NCI-H510A treated with DMSO at 0.1 percent for 48 hours (cell line): ENCODE measurements at regions not wholly inside any gene's neighbourhood (a gene's known extent, or its start where the extent isn't known, plus 50 kb on each side); places are given as distances from the start of the nearest gene placed in this dataset.
"Not testable (repeated sequence)": the region's sequence is repeated elsewhere in the genome, so short reads cannot be mapped to it uniquely, and the experiment has no call there.

Experiments
- DNase-seq: peaks from one replicate; lab custom pipeline; 2025; lab: John Stamatoyannopoulos, UW

DNA sequence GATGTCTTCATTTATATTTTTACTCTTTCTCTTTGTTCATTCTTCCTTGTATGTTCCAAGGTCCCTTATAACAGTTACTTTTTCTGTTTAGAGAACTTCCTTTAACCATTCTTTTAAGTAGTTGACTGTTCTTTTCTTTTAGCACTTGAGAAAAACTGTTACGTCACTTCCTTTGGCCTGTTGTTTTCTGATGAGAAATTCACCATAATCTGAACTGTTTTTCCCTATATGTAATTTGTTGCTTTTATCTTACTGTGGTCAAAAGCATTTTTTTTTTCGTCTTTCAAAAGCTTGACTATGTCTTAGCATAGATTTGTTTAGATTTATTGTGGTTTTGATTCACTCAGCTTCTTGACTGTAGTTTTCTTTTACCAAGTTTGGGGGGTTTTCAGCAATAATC, 1660.3 kb upstream of the PCDH10 start:
- DNase-seq = no peak

DNA sequence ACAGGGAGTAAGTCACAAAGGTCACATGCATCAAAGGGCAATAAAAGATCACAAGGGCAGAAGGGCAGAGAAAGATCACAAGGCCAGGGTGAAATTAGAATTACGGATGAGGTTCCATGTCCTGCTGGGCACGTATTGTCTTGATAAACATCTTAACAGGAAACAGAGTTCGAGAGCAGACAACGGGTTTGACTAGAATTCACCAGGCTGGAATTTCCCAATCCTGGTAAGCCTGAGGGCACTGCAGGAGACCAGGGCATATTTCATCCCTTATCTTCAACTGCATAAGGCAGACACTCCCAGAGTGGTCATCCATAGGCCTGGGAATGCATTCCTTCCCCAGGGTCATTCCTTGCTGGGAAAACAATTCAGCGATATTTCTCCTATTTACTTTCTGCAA, 1652.9 kb upstream of the PCDH10 start:
- DNase-seq = not testable (repeated sequence)

DNA sequence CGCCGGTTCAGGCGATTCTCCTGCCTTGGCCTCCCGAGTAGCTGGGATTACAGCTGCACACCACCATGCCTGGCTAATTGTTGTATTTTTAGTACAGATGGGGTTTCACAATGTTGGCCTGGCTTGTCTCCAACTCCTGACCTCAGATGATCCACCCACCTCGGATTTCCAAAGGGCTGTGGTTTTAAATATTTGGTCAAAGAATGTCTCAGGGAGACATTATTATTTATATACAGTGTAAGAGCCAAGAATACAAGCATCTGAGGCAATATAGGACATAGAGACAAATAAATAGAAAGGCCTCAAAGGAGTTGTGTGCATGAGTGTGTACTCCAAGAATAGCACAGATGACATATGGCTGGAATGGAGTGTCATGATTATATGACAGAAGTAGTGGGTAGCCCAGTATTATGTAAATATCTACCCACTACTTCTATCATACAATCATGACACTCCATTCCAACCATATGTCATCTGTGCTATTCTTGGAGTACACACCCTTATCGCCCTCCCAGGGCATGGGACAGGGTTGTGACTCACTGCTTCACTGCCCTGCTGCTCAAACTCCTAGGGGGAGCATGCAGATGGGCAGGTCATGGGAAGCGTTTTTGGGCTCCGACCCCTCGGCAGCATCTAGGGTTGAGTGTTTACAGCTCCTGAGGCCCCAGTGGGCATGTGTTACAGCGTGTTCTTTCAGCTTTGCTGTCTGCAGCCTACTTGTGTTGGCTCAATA, 1649.8 kb upstream of the PCDH10 start:
- no peak for DNase-seq

DNA sequence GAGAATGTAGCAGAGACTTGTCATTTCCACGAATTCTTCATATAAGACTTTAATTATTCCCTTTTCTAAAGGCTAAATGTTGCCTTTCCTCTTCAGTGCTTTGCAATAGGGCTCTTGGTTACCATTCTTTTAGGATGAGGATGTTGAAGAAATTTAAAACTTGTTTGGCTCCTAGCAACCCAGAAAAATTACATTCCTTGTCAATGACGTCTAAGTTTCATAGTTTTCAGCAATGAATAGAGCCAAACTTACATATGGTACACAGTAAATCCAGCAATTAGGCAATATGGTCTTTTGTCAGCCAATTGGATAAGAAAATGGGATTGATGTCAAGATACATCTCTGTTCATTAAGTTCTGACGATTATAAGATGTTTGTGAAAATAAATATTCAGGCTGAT, 1639.6 kb upstream of the PCDH10 start:
- no peak for DNase-seq

DNA sequence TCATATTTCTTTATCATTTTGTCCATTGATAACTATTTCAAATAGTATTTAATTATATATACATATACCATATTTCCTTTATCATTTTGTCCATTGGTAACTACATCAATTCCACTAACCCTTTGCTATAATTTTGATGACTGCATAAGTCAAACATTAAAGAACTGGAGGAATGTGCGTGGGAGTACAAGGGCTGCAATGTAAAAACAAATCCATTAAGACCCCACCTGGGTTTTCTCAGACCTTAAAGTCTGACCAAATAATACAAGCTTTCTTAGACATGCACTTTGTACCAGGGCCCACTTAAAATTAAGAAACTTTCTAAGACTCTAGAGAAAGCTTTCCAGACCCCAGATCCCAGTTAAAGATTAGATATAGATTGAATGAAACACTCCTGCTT, 1622.4 kb upstream of the PCDH10 start:
- DNase-seq = no peak

DNA sequence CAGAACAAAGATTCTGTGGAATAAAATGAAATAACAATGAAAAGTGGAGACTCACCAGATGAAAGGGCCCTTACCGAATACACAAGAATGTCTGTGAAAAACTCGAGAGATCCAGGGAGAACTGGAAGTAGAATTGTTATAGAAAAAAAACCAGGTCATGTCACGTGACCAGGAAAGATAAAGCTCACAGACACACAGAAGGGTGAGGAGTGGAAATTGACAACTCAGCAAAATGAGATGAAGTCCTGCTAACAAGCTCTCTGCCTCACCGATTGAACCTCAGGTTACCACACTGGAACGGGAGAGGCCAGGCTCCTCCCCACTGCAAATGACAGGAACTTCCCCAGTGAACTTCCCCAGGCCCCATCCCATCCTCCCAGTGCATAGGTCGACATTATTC, 1618.0 kb upstream of the PCDH10 start:
- DNase-seq = no peak

DNA sequence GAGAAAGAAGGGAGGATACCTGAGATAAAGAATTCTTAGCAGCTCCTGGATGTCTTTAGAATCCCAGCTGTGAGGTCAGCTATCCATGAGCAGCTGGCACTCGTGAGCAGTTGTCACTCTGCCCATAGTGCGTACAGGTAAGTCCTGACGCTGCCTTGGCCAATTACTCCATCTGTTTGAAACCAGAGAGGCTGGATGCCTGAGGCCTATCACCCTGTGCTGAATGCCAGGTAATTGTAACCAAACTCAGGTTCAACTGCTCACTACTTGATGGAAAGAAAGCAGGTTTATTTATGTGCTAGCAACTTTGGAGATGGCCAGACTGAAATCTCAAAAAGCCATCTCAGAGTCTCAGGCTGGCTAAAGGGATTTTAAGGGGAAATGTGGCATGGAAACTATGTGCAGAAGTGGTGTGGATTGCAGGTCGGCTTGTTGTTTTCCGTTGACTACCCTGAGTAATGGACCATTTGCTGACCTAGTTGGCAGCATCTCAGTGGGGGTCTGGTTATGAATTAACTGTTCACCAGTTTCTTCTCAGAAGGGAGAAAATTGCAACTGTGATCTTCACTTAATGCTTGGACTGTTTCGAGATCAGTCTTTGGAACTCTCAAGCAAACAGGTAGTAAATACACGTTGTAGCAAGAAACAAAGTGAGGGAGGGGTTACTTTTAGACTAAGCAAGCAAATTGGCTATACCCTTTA, 1614.0 kb upstream of the PCDH10 start:
- DNase-seq = no peak

DNA sequence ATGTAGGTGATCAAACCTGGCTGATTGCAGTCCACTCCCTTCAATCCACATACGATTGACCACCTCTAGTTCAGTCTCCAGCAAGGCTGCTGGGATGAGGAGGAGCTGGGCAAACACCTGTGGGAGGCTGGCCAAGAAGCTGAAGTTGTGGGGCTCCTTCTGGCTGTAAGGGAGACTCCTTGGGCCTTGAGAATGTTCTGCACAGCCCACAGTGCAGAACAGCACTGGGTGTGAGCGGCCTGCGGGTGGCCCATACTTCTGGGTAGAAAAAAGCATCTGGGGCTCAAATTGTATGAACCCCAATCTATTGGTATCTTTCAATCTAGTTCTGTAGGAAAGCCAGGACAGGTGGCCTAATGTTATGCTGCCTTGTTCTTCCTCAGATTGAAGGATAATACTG, 1608.8 kb upstream of the PCDH10 start:
- DNase-seq = no peak

DNA sequence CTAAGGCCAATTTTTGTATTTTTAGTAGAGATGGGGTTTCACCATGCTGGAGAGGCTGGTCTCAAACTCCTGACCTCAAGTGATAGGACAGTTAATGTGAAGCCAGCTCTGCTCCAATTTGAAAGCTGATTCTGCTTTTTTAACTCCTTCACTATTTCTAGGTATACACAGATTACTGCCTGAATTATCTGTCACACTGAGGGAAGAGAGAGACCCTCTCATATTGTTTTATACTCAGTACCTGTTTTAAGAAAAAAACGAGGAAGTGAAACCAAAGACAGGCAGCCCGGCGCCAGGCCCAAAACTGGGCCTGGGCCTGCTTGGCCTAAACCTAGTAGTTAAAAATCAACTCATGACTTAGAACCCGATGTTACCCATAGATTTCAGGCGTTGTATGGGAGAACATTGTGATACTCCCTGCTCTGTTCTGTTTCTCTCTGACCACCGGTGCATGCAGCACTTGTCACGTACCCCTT, 1601.5 kb upstream of the PCDH10 start:
- DNase-seq = no peak

DNA sequence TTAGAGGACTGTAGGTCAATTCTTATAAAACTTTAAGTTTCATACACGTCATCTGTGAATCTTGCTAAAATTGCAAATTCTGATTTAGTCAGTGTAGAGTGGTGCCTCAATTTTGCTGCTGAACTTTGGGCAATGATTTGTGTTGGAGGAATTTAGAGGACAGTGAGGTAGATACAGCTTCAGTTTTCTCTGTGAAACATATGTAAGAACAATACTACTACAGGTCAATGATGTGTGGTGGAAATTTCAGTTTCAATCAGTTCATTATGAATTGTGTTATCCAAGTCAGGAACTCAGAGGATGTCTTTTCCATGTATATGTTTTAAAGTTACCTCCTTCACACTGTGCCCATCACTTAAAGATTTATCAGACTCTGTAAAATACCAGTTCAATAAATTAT, 1597.8 kb upstream of the PCDH10 start:
- no peak for DNase-seq

DNA sequence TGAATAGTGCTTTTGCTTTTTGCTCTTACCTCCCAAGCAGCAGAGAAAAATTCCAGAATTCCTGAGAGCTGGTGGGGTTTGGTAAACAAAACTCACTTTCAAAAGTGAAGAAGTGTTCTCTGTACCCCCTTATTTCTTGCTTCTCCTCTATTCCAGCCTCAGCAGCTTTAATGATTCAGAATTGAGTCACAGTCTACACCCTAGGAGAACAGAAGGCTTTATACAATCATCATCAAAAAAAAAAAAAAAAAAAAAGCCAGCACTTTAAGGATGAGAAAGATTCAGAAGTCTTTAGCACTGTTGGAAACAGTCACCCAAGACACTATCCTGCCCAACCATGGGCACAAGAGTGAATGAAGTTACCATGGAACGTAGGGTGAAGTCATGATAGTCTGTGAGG, 1583.1 kb upstream of the PCDH10 start:
- no peak for DNase-seq

DNA sequence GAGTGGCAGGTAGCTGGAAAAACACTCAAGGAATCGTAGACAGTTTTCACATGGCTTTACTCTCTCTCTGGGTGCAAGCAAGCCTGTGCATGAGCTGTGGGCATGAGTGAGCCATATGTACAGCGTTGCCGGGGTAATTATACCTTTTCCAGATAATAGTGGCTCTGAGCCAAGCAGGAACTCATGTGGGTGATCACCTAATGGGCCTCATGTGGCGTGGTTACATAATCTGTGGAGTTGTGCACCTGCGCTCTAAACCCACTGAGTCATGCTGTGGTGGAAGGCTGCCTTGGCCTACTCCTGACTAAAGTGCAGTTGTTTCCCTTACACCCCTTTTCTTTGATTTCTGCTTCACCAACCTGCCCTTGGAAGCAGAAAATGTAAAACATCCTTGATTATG, 1564.5 kb upstream of the PCDH10 start:
- DNase-seq = no peak

DNA sequence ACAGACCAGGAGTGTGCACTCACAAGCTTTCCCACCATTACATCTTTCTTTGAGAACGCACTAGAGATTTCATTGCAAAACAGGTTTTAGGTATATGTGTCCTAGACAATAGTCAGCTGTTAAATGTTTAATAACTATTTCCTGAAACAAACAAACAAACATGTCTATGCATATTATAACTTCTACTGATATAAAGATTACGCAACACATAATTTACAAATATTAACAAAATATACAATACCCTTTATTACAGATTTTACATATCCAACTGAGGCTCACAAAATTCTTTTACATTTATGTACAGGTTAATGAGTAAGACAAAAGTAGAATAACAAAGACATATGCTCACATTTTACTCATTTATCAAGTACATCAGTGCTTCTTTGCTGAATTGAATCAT, 1554.0 kb upstream of the PCDH10 start:
- no peak for DNase-seq

DNA sequence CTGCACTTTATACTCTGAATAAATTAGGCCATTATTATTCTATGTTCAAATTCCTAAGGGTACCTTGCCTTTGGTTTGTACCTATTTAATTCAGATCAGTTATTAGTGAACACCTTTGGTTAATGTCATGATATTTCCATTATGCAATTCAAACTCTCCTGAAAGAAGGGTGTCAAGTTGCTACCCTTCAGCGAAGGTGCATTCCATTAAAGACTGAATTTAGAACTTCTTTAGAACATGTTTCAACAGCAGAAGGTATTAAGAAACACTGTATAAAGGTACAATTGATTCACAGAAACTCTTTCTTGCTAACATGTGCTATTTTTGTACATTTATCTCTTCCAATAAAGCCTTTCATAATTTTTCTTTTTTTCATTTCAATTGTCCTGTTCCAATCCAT, 1545.4 kb upstream of the PCDH10 start:
- DNase-seq = no peak

DNA sequence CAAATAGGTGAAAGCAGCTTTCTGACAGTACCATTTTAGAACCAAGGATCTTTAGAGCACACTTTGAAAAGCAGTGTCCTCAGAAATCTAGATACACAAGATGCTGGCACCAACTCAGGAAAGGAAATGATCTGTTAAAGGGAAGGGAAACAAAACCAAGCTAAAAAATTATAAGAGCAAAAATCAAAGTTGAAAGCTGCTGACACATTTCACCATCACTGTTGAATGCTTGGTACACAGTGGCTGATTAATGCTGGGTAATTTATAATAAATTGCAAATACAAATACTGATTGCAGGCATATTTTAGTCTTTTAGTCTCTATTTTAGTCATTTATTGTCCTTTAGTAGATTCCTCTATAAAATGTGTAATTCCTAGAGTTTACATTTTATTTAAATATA, 1540.1 kb upstream of the PCDH10 start:
- DNase-seq = no peak

DNA sequence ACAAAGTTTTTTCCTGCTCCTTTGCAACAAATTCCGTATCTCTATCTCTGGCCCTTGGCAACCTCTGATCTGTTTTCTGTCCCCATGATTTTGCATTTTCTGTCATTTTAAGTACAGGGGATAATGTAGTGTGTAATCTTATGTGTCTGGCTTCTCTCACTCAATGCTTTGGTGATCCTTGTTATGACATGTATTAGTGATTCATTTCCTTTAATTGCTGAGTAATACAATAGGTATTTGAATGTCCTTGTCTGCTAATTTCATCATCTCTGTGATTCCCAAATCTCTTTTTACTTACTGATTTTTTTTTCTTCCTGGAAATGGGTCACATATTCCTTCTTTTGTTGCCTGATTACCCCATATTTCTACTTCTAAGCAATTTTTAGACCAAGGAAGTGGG, 1538.6 kb upstream of the PCDH10 start:
- not testable (repeated sequence) for DNase-seq

DNA sequence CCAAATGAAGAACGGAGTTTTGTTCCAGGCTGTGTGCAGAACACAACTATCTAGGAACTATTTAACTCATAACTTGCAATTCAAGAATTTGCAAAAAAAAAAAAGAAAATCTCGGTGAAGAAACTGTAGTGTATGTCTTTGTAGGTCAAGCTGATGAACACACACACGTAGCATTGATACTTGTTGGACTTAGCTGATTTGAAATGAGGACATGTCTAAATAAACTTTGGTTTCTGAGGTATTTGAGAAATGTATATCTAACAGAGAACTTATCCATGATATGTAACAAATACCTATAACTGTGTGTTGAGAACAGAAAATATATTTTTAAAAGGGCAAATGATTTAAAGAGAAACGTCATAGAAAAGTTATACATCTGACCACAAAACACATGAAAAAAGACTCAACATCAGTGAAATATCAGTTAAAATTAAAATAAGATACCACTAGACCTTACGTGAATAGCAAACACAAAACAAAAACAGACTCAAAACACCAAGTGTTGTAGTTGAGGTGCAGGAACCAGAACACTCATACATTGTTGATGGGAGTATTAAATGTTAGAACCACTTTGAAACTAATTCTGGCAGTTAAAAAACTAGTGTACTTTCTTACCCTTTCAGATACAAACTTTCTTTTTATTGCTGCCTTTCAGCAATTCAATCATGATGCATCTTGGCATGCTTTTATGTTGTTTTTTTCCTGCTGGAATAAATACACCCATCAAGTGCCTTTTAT, 1535.8 kb upstream of the PCDH10 start:
- no peak for DNase-seq

DNA sequence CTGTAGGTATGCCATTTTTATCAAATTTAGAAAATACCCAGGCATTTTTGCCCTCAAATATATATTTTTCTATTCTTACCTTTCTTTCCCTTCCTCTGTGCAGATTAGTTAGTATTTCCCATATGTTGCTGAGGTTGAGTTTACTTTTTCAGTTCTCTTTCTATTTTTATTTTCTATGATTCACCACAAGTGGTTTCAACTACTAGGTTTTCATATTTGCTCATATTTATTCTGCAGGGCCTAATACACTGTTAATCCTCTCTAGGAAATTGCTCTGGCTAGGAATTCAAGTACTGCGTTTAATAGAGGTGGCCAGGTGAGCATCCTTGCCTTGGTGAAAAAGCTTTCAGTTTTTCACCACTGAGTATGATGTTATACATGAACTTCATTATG, 1535.3 kb upstream of the PCDH10 start:
- DNase-seq = no peak

DNA sequence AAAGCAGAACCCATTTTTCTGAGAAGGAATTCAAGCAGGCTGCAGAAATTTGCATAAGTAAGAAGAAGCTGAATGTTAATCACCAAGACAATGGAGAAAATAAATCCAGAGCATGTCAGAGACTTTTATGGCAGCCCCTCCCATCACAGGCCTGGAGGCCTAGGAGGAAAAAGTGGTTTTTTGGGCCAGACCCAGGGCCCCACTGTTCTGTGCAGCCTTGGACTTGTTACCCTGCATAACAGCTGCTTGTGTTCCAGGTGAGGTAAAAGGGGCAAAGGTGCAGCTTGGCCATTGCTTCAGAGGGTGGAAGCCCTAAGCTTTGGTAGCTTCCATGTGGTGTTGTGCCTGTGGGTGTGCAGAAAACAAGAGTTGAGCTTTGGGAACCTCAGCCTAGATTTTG, 1516.2 kb upstream of the PCDH10 start:
- no peak for DNase-seq

DNA sequence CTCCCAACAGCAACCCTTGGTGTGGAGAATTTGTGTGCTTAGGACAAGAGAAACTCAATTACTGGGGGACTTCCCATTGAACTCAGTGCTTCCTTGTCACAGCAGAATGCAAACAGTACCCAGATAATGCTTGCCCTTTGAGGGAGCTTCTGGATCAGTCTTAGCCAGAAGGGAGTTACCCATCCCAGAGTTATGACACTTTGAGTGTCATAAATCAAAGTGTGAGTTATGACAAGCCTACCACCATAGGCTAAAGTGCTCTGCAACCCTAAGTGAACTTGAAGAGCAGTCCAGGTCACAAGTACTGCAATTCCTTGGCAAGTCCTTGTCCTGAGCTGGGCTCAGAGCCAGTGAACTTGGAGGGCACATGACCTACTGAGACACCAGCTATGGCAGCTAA, 1513.9 kb upstream of the PCDH10 start:
- DNase-seq = no peak

DNA sequence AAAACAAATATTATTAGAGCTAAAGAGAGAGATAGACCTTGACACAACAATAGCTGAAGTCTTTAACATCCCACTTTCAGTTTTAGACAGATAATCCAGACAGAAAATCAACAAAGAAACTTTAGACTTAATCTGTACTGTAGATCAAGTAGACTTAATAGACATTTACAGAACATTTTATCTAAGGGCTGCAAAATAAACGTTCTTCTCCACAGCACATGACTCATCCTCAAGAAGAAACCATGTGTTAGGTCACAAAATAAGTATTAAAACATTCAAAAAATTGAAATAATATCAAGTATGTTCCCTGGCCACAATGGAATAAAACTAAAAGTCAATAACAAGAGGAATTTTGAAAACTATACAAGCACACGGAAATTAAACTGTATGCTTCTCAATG, 1510.3 kb upstream of the PCDH10 start:
- no peak for DNase-seq

DNA sequence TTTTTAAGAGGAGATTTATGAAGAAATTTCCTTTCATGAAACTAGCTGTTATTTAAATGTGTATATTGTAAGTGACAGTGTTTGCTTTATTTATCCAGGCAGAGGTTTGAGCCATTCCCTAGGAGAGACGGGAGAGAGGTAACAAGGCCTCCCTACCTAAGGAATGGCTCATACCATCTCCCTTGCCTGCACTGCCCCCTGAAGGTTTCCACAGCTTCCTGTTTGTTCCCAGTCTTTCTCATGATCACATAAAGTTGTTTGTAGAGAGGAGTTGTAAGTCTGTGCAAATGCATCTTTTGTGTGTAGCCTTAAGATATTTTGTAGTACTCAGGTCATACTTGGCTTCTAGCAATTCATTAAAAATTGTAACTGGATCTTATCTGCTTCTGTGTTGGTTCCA, 1504.5 kb upstream of the PCDH10 start:
- no peak for DNase-seq

DNA sequence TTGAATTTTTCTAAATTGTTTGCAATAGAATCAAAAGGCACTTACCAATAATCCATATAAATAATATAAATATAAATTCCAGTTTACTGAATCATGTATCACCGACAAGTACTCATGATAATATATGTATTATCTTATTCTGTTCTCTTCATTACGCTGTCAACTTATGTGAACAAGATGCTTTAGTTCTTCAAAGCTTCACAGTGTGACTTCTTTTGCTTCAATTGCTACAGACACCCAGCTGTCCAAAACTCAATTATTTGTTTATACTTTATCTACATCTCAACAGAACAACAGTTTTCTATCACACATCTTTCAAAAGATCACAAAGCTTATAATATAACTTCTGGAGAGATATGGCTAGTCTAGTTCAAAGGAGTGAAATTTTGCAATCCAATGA, 1499.9 kb upstream of the PCDH10 start:
- DNase-seq = no peak
